ENCODE measurements at regions not wholly inside any gene's neighbourhood (a gene's known extent, or its start where the extent isn't known, plus 50 kb on each side); places are given as distances from the start of the nearest gene placed in this dataset.

GRCh38 chr13:99126821-99127220, 73.8 kb upstream of the UBAC2 start:
- H3K4me3 ChIP-seq (ENCODE audit: low read length): no peak overlapping the region
- peaks cover 23% of the 10 kb centered on the region for H3K27me3 ChIP-seq (ENCODE audit: insufficient read depth, low read length)
- WGBS: 92% methylated on average over 2 of the region's 2 CpGs
- H3K9me3 ChIP-seq (ENCODE audit: insufficient read depth, low read depth, low read length): no peaks in the 10 kb centered on the region
- no peak overlapping the region for H3K27ac ChIP-seq (ENCODE audit: low read depth, low read length)
- no peak overlapping the region for H3K9ac ChIP-seq (ENCODE audit: low read depth, low read length)
- H3K36me3 ChIP-seq (ENCODE audit: insufficient read depth, low read length): no peaks in the 10 kb centered on the region
- no peaks in the 10 kb centered on the region for H3K4me1 ChIP-seq (ENCODE audit: insufficient read depth, low read length)

- H3K4me1 ChIP-seq (ENCODE audit: insufficient read depth, low read length): no peaks in the 10 kb centered on the region
- no peaks in the 10 kb centered on the region for H3K9me3 ChIP-seq (ENCODE audit: insufficient read depth, low read depth, low read length)
- H3K4me3 ChIP-seq (ENCODE audit: low read length): no peak overlapping the region
- H3K36me3 ChIP-seq (ENCODE audit: insufficient read depth, low read length): no peaks in the 10 kb centered on the region
- H3K9ac ChIP-seq (ENCODE audit: low read depth, low read length): no peak overlapping the region
- WGBS: 100% methylated on average over 2 of the region's 2 CpGs
- H3K27ac ChIP-seq (ENCODE audit: low read depth, low read length): no peak overlapping the region
- peaks cover 6% of the 10 kb centered on the region; the same call in 1 of the 2 replicates for H3K27me3 ChIP-seq (ENCODE audit: insufficient read depth, low read length)
Observed at GRCh38 chr13:99129050-99129449, 71.6 kb upstream of the UBAC2 start.

GRCh38 chr13:99129951-99130350, 70.7 kb upstream of the UBAC2 start:
- no peak overlapping the region for H3K9ac ChIP-seq (ENCODE audit: low read depth, low read length)
- no peaks in the 10 kb centered on the region for H3K9me3 ChIP-seq (ENCODE audit: insufficient read depth, low read depth, low read length)
- H3K27ac ChIP-seq (ENCODE audit: low read depth, low read length): no peak overlapping the region
- no peaks in the 10 kb centered on the region for H3K4me1 ChIP-seq (ENCODE audit: insufficient read depth, low read length)
- H3K27me3 ChIP-seq (ENCODE audit: insufficient read depth, low read length): no peaks in the 10 kb centered on the region
- H3K36me3 ChIP-seq (ENCODE audit: insufficient read depth, low read length): no peaks in the 10 kb centered on the region
- no peak overlapping the region for H3K4me3 ChIP-seq (ENCODE audit: low read length)
- 92% methylated on average over 6 of the region's 7 CpGs for WGBS

- Histone ChIP-seq H3K4me3 (ENCODE audit: low read length) (no peak overlapping the region), H3K9ac (ENCODE audit: low read depth, low read length) (no peak overlapping the region), H3K4me1 (ENCODE audit: insufficient read depth, low read length) (no peaks in the 10 kb centered on the region), H3K27ac (ENCODE audit: low read depth, low read length) (no peak overlapping the region), H3K27me3 (ENCODE audit: insufficient read depth, low read length) (no peaks in the 10 kb centered on the region), H3K36me3 (ENCODE audit: insufficient read depth, low read length) (no peaks in the 10 kb centered on the region), H3K9me3 (ENCODE audit: insufficient read depth, low read depth, low read length) (no peaks in the 10 kb centered on the region)
- 93% methylated on average over 4 of the region's 4 CpGs for WGBS
Observed at GRCh38 chr13:99131410-99131809, 69.2 kb upstream of the UBAC2 start.

DNA sequence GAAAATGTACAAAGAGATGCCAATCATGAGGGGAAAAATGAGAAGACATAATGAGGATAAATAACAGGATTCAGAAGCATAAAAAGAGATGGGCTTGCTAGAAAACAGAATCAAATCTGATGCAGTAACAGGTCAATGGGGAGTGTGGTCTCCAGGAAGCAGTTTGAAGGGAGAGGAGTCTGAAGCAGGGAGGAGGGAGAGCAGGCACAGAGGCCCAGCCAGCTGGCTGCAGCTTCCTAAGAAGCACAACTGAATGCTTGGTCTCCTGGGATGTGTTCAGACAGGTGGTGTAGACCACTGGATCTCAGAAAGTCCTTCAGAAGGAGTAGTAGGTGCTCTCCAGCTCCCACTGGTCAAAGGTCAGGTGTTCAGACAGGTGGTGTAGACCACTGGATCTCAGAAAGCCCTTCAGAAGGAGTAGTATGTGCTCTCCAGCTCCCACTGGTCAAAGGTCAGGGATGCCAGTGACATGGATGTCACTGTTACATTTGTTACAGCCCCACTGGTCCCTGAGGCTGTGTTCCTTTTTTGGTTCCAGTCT, 68.3 kb upstream of the UBAC2 start:
- H3K27ac ChIP-seq (ENCODE audit: low read depth, low read length): no peak overlapping the region
- no peaks in the 10 kb centered on the region for H3K9me3 ChIP-seq (ENCODE audit: insufficient read depth, low read depth, low read length)
- no peaks in the 10 kb centered on the region for H3K27me3 ChIP-seq (ENCODE audit: insufficient read depth, low read length)
- no peak overlapping the region for H3K4me3 ChIP-seq (ENCODE audit: low read length)
- H3K36me3 ChIP-seq (ENCODE audit: insufficient read depth, low read length): no peaks in the 10 kb centered on the region
- no peak overlapping the region for H3K9ac ChIP-seq (ENCODE audit: low read depth, low read length)
- no peaks in the 10 kb centered on the region for H3K4me1 ChIP-seq (ENCODE audit: insufficient read depth, low read length)

DNA sequence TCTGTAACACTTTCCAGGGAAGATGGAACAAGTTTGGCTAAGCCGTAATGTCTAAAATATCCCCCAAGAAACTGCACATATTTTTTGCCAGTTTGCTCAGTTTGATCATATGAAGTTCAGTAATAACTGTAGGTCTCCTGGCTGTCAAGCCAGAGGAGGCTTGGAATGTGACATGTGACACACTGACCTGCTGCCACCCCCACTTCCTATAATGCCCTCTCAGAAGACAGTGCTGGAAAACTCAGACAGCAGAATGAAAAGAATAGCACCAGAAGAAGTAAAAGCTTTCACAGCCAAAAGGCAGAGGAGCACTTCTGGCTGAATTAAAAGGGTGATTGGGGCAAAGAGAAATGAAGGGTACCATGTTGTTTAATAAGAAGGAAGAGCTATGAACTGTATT, 67.4 kb upstream of the UBAC2 start:
- Histone ChIP-seq H3K4me3 (ENCODE audit: low read length) (no peak overlapping the region), H3K36me3 (ENCODE audit: insufficient read depth, low read length) (no peaks in the 10 kb centered on the region), H3K27me3 (ENCODE audit: insufficient read depth, low read length) (no peaks in the 10 kb centered on the region), H3K4me1 (ENCODE audit: insufficient read depth, low read length) (no peaks in the 10 kb centered on the region), H3K9ac (ENCODE audit: low read depth, low read length) (no peak overlapping the region), H3K27ac (ENCODE audit: low read depth, low read length) (no peak overlapping the region), H3K9me3 (ENCODE audit: insufficient read depth, low read depth, low read length) (no peaks in the 10 kb centered on the region)
- WGBS: 100% methylated on average over 1 of the region's 1 CpG

GRCh38 chr13:99133848-99134247, 66.8 kb upstream of the UBAC2 start:
- H3K4me3 ChIP-seq (ENCODE audit: low read length): no peak overlapping the region
- H3K36me3 ChIP-seq (ENCODE audit: insufficient read depth, low read length): no peaks in the 10 kb centered on the region
- WGBS: 67% methylated on average over 3 of the region's 3 CpGs
- H3K9ac ChIP-seq (ENCODE audit: low read depth, low read length): no peak overlapping the region
- H3K27me3 ChIP-seq (ENCODE audit: insufficient read depth, low read length): no peaks in the 10 kb centered on the region
- H3K27ac ChIP-seq (ENCODE audit: low read depth, low read length): no peak overlapping the region
- no peaks in the 10 kb centered on the region for H3K9me3 ChIP-seq (ENCODE audit: insufficient read depth, low read depth, low read length)
- H3K4me1 ChIP-seq (ENCODE audit: insufficient read depth, low read length): no peaks in the 10 kb centered on the region

DNA sequence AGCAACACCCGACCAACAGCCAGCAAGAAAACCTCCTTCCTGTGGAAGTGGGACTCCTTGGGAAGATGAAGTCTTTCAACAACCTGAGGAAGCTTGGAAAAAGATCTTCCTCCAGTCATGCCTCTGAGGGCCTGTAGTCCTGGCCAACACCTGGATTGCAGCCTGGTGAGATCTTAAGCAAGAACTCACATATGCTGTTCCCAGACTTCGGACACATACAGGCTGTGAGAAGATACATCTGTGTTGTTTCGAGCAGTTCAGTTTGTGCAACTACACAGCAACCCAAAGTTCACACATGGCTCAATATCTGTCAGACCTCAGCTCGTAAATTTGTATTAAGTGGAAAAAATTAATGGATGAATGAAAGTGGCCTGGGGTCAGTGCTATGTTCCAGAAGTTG, 65.1 kb upstream of the UBAC2 start:
- no peaks in the 10 kb centered on the region for H3K9me3 ChIP-seq (ENCODE audit: insufficient read depth, low read depth, low read length)
- no peak overlapping the region for H3K4me3 ChIP-seq (ENCODE audit: low read length)
- no peak overlapping the region for H3K27ac ChIP-seq (ENCODE audit: low read depth, low read length)
- no peaks in the 10 kb centered on the region for H3K27me3 ChIP-seq (ENCODE audit: insufficient read depth, low read length)
- no peaks in the 10 kb centered on the region for H3K36me3 ChIP-seq (ENCODE audit: insufficient read depth, low read length)
- H3K9ac ChIP-seq (ENCODE audit: low read depth, low read length): no peak overlapping the region
- whole genome bisulfite sequencing: 96% methylated on average over 4 of the region's 4 CpGs
- no peaks in the 10 kb centered on the region for H3K4me1 ChIP-seq (ENCODE audit: insufficient read depth, low read length)

DNA sequence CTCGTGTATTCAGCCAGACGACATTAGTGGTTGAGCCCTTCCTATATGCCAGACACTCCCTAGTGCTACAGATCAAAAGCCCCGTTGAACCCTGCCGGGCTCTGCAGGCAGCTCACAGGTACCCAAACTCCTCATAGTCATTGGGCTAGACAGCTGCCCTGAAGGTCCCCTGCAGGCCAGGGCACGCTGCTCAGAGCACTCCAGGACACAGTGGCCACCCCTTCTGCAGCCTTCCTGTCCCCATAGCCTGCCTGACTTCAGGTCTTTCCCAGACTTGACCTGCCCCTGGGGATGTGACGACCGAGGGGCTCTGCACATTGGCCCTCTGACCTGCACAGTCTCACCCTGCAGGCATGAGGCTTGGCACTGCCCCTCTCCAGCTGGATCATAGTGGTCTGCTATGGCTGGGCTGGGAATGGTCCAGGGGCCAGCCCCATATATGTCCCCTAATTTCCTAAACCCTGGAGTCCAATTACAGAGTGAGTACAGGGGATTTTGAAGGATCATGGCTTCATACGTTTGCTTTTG, 64.2 kb upstream of the UBAC2 start:
- H3K36me3 ChIP-seq (ENCODE audit: insufficient read depth, low read length): no peaks in the 10 kb centered on the region
- WGBS: 80% methylated on average over 8 of the region's 8 CpGs
- no peak overlapping the region for H3K4me3 ChIP-seq (ENCODE audit: low read length)
- H3K4me1 ChIP-seq (ENCODE audit: insufficient read depth, low read length): no peaks in the 10 kb centered on the region
- H3K9me3 ChIP-seq (ENCODE audit: insufficient read depth, low read depth, low read length): 0 out of 2 replicates have a peak, but pooled peaks cover 6% of the 10 kb centered on the region
- H3K27ac ChIP-seq (ENCODE audit: low read depth, low read length): no peak overlapping the region
- H3K27me3 ChIP-seq (ENCODE audit: insufficient read depth, low read length): no peaks in the 10 kb centered on the region
- no peak overlapping the region for H3K9ac ChIP-seq (ENCODE audit: low read depth, low read length)

DNA sequence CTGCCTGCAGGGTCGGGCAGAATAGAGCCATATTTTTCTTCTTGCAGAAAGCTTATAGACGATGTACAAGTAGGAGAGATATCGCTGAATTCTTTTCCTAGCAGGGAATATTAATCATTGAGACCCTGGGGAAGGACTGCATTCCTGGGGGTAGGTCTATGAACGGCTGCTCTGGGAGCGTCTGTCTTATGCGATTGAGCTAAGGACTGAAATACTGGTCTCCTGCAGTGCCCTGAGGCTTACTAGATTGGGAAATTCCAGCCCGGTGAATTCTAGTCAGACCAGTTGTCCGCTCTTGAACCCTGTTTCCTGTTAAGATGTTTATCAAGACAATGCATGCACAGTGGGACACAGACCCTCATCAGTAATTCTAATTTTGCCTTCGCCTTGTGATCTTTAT, 59.8 kb upstream of the UBAC2 start:
- Histone ChIP-seq H3K4me3 (ENCODE audit: low read length) (no peak overlapping the region), H3K9me3 (ENCODE audit: insufficient read depth, low read depth, low read length) (0 out of 2 replicates have a peak, but pooled peaks cover 8% of the 10 kb centered on the region), H3K27me3 (ENCODE audit: insufficient read depth, low read length) (no peaks in the 10 kb centered on the region), H3K27ac (ENCODE audit: low read depth, low read length) (no peak overlapping the region), H3K36me3 (ENCODE audit: insufficient read depth, low read length) (no peaks in the 10 kb centered on the region), H3K9ac (ENCODE audit: low read depth, low read length) (no peak overlapping the region), H3K4me1 (ENCODE audit: insufficient read depth, low read length) (no peaks in the 10 kb centered on the region)
- WGBS: 95% methylated on average over 9 of the region's 9 CpGs

DNA sequence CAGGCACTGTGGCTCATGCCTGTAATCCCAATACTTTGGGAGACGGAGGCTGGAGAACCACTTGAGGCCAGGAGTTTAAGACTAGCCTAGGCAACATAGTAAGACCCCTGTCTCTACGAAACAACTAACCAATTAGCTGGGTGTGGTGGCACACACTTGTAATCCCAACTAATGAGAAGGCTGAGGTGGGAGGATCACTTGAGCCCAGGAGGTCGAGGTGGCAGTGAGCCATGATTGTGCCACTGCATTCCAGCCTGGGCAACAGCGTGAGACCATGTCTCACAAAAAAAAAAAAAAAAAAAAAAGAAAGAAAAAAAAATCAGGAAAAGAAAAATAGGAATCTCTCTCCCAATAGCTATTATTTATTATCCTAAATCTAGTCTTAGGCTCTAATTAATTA, 56.8 kb upstream of the UBAC2 start:
- no peak overlapping the region for H3K4me3 ChIP-seq (ENCODE audit: low read length)
- no peaks in the 10 kb centered on the region for H3K4me1 ChIP-seq (ENCODE audit: insufficient read depth, low read length)
- 0 out of 2 replicates have a peak, but pooled peaks cover 8% of the 10 kb centered on the region for H3K9me3 ChIP-seq (ENCODE audit: insufficient read depth, low read depth, low read length)
- H3K9ac ChIP-seq (ENCODE audit: low read depth, low read length): no peak overlapping the region
- H3K36me3 ChIP-seq (ENCODE audit: insufficient read depth, low read length): no peaks in the 10 kb centered on the region
- no peak overlapping the region for H3K27ac ChIP-seq (ENCODE audit: low read depth, low read length)
- no peaks in the 10 kb centered on the region for H3K27me3 ChIP-seq (ENCODE audit: insufficient read depth, low read length)
- WGBS: 99% methylated on average over 3 of the region's 4 CpGs

- WGBS: 76% methylated on average over 6 of the region's 6 CpGs
- Histone ChIP-seq H3K27ac (ENCODE audit: low read depth, low read length) (no peak overlapping the region), H3K4me3 (ENCODE audit: low read length) (no peak overlapping the region), H3K36me3 (ENCODE audit: insufficient read depth, low read length) (no peaks in the 10 kb centered on the region), H3K9me3 (ENCODE audit: insufficient read depth, low read depth, low read length) (0 out of 2 replicates have a peak, but pooled peaks cover 8% of the 10 kb centered on the region), H3K4me1 (ENCODE audit: insufficient read depth, low read length) (no peaks in the 10 kb centered on the region), H3K27me3 (ENCODE audit: insufficient read depth, low read length) (no peaks in the 10 kb centered on the region), H3K9ac (ENCODE audit: low read depth, low read length) (no peak overlapping the region)
Observed at GRCh38 chr13:99144306-99144705, 56.3 kb upstream of the UBAC2 start.
